SK-N-SH (cell line): ENCODE measurements at regions not wholly inside any gene's neighbourhood (a gene's known extent, or its start where the extent isn't known, plus 50 kb on each side); places are given as distances from the start of the nearest gene placed in this dataset.

Experiments
- CTCF ChIA-PET: fragments of 300-600, 350-600 bp; formaldehyde crosslinking; extraction: SDS; loops from one replicate; lab custom pipeline; 2021; lab: Yijun Ruan, JAX
- POLR2A ChIA-PET: fragments of 350-600 bp; sonication (Branson Sonifier 250); formaldehyde crosslinking; extraction: SDS; loops from one replicate; lab custom pipeline; 2020; ENCODE audit warnings: antibody characterized with exemption, inconsistent platforms; lab: Yijun Ruan, JAX
- DNase-seq: peaks from one replicate; pipeline ENCODE4 v3.0.0; 2012
- H2AFZ ChIP-seq: fragments of 200-600 bp; sonication (generic); 2 replicates; pipeline ENCODE4 v1.8.1; 2016; ENCODE audit warnings: antibody characterized with exemption, mild to moderate bottlenecking, low read depth
- H3F3A ChIP-seq: fragments of 200-600 bp; sonication (generic); replicated peaks from 2 replicates; pipeline ENCODE3; 2016; ENCODE audit warnings: antibody characterized with exemption, mild to moderate bottlenecking; ENCODE audit not compliant: insufficient read depth
- H3K27ac ChIP-seq, 2 experiments: fragments of 200-500 bp in 1 of 2; fragments of 200-600 bp in 1 of 2; sonication (Bioruptor generic) in 1 of 2; sonication (generic), shearing (Covaris generic) in 1 of 2; 2 replicates each; pipeline versions ENCODE4 v1.5.1 to v1.6.1; 2014 to 2016; ENCODE audit warnings: low read depth in 2 of 2, inconsistent platforms in 1 of 2, low read length in 1 of 2, mild to moderate bottlenecking in 1 of 2, mixed read lengths in 1 of 2
- H3K27me3 ChIP-seq: fragments of 200-600 bp; sonication (generic), shearing (Covaris generic); 2 replicates; pipeline ENCODE4 v1.6.1; 2016; ENCODE audit warnings: mixed run types; ENCODE audit not compliant: insufficient read depth
- H3K36me3 ChIP-seq, 2 experiments: fragments of 200-500 bp in 1 of 2; fragments of 200-600 bp in 1 of 2; sonication (Bioruptor generic) in 1 of 2; sonication (generic) in 1 of 2; replicated peaks in 1 of 2; 2 replicates each; pipeline versions ENCODE3 to v1.5.1; 2014 to 2016; ENCODE audit warnings: low read length in 1 of 2, mild to moderate bottlenecking in 1 of 2; ENCODE audit not compliant: insufficient read depth in 2 of 2, control insufficient read depth in 1 of 2
- H3K4me1 ChIP-seq, 2 experiments: fragments of 200-500 bp in 1 of 2; fragments of 200-600 bp in 1 of 2; sonication (Bioruptor generic) in 1 of 2; sonication (generic), shearing (Covaris generic) in 1 of 2; 2 replicates each; pipeline versions ENCODE4 v1.5.1 to v1.6.1; 2014 to 2016; ENCODE audit warnings: low read depth in 1 of 2, low read length in 1 of 2, mixed run types in 1 of 2; ENCODE audit not compliant: insufficient read depth in 2 of 2, control insufficient read depth in 1 of 2
- H3K4me2 ChIP-seq: fragments of 200-600 bp; sonication (generic), shearing (Covaris generic); 2 replicates; pipeline ENCODE4 v1.6.1; 2017; ENCODE audit warnings: mixed run types
- H3K4me3 ChIP-seq, 2 experiments: fragments of 200-500 bp in 1 of 2; fragments of 200-600 bp in 1 of 2; sonication (Bioruptor generic) in 1 of 2; sonication (generic), shearing (Covaris generic) in 1 of 2; 2 replicates each; pipeline versions ENCODE4 v1.5.1 to v1.8.1; 2014 to 2016; ENCODE audit warnings: low read depth in 2 of 2, inconsistent platforms in 1 of 2, low read length in 1 of 2, mild to moderate bottlenecking in 1 of 2, mixed read lengths in 1 of 2, moderate library complexity in 1 of 2
- H3K79me2 ChIP-seq: fragments of 200-600 bp; sonication (generic); 2 replicates; pipeline ENCODE4 v1.8.1; 2017; ENCODE audit warnings: mild to moderate bottlenecking; ENCODE audit not compliant: insufficient read depth
- H3K9ac ChIP-seq: fragments of 200-600 bp; sonication (generic); 2 replicates; pipeline ENCODE4 v1.6.1; 2017; ENCODE audit warnings: mixed run types
- H3K9me2 ChIP-seq: fragments of 200-600 bp; sonication (generic); 2 replicates; pipeline ENCODE4 v1.6.1; 2017; ENCODE audit warnings: mixed run types
- H3K9me3 ChIP-seq: fragments of 200-600 bp; sonication (generic); 2 replicates; pipeline ENCODE4 v1.6.1; 2017; ENCODE audit warnings: mixed run types, mild to moderate bottlenecking, moderate library complexity
- H4K20me1 ChIP-seq: fragments of 200-600 bp; sonication (generic); 2 replicates; pipeline ENCODE4 v1.6.1; 2017; ENCODE audit warnings: mild to moderate bottlenecking, mixed run types; ENCODE audit not compliant: insufficient read depth
- CHD2 ChIP-seq: fragments of 150-350 bp; IDR thresholded peaks from 2 replicates; pipeline ENCODE4 v1.6.1; 2018; ENCODE audit warnings: low read length; ENCODE audit not compliant: partially characterized antibody
- ELF1 ChIP-seq: IDR thresholded peaks from 2 replicates; pipeline ENCODE4 v1.4.0; 2012
- FOXJ3 ChIP-seq: sonication (generic); formaldehyde crosslinking; IDR thresholded peaks from 2 replicates; pipeline ENCODE4 v1.5.1; 2020; ENCODE audit warnings: mild to moderate bottlenecking, missing genetic modification reagents
- GATA2 ChIP-seq: sonication (generic); formaldehyde crosslinking; IDR thresholded peaks from 2 replicates; pipeline ENCODE4 v1.5.0; 2020; ENCODE audit warnings: mild to moderate bottlenecking, missing genetic modification reagents
- MEF2A ChIP-seq: IDR thresholded peaks from 2 replicates; pipeline ENCODE4 v1.4.0; 2012; ENCODE audit warnings: low read depth, borderline replicate concordance
- PBX3 ChIP-seq: IDR thresholded peaks from 2 replicates; pipeline ENCODE4; 2012
- POLR2AphosphoS5 ChIP-seq: IDR thresholded peaks from 2 replicates; pipeline ENCODE4 v1.6.1; 2012; ENCODE audit warnings: low read depth, low read length
- RFX5 ChIP-seq: IDR thresholded peaks from 2 replicates; pipeline ENCODE4 v1.6.1; 2012; ENCODE audit warnings: mild to moderate bottlenecking, improper control_type of control experiment, low read length
- SIN3A ChIP-seq: IDR thresholded peaks from 2 replicates; pipeline ENCODE4 v1.6.1; 2012; ENCODE audit warnings: low read depth, mild to moderate bottlenecking, low read length, moderate library complexity, borderline replicate concordance
- SMC3 ChIP-seq: IDR thresholded peaks from 2 replicates; pipeline ENCODE4 v1.6.1; 2012; ENCODE audit warnings: low read depth, low read length, improper control_type of control experiment
- TCF12 ChIP-seq: IDR thresholded peaks from 2 replicates; pipeline ENCODE4 v1.4.0; 2012
- TEAD4 ChIP-seq: IDR thresholded peaks from 2 replicates; pipeline ENCODE4 v1.4.0; 2012; ENCODE audit warnings: mild to moderate bottlenecking, borderline replicate concordance; ENCODE audit not compliant: insufficient read depth
- USF2 ChIP-seq: fragments of 150-350 bp; IDR thresholded peaks from 2 replicates; pipeline ENCODE4 v1.6.1; 2017; ENCODE audit warnings: antibody characterized with exemption, low read length, low read depth, borderline replicate concordance
- YY1 ChIP-seq: IDR thresholded peaks from 2 replicates; pipeline ENCODE4 v1.4.0; 2012; ENCODE audit warnings: low read depth, mild to moderate bottlenecking
- WGBS: methylation state at CpG from one replicate; pipeline ENCODE4 v1.1.6; 2017; ENCODE audit warnings: low lambda C conversion rate; 5-methylcytosine and 5-hydroxymethylcytosine counted together
- TF ChIP-seq, protein P1 (sequence below): IDR thresholded peaks from 2 replicates; pipeline ENCODE4 v1.4.0; 2012; ENCODE audit warnings: low read depth, borderline replicate concordance
- TF ChIP-seq, protein P2 (sequence below): IDR thresholded peaks from 2 replicates; pipeline ENCODE4 v1.4.0; 2012; ENCODE audit warnings: low read depth
- TF ChIP-seq, protein P3 (sequence below): fragments of 200-600 bp; sonication (generic); IDR thresholded peaks from 2 replicates; pipeline ENCODE4 v1.6.1; 2017; ENCODE audit warnings: antibody characterized with exemption, mild to moderate bottlenecking, moderate library complexity
- TF ChIP-seq, protein P4 (sequence below): fragments of 150-350 bp; IDR thresholded peaks from 2 replicates; pipeline ENCODE4 v1.6.1; 2016; ENCODE audit warnings: mild to moderate bottlenecking, low read depth, low read length

GRCh38 chr5:82418608-82418950 lies 140.4 kb upstream of the RPS23 start:
- TF ChIP-seq, protein P1, sequence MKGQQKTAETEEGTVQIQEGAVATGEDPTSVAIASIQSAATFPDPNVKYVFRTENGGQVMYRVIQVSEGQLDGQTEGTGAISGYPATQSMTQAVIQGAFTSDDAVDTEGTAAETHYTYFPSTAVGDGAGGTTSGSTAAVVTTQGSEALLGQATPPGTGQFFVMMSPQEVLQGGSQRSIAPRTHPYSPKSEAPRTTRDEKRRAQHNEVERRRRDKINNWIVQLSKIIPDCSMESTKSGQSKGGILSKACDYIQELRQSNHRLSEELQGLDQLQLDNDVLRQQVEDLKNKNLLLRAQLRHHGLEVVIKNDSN: no peak
- TF ChIP-seq, protein P2, sequence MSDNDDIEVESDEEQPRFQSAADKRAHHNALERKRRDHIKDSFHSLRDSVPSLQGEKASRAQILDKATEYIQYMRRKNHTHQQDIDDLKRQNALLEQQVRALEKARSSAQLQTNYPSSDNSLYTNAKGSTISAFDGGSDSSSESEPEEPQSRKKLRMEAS: no peak
- TF ChIP-seq MEF2A (no peak), TCF12 (no peak), YY1 (no peak), ELF1 (no peak)
- TF ChIP-seq, protein P3, sequence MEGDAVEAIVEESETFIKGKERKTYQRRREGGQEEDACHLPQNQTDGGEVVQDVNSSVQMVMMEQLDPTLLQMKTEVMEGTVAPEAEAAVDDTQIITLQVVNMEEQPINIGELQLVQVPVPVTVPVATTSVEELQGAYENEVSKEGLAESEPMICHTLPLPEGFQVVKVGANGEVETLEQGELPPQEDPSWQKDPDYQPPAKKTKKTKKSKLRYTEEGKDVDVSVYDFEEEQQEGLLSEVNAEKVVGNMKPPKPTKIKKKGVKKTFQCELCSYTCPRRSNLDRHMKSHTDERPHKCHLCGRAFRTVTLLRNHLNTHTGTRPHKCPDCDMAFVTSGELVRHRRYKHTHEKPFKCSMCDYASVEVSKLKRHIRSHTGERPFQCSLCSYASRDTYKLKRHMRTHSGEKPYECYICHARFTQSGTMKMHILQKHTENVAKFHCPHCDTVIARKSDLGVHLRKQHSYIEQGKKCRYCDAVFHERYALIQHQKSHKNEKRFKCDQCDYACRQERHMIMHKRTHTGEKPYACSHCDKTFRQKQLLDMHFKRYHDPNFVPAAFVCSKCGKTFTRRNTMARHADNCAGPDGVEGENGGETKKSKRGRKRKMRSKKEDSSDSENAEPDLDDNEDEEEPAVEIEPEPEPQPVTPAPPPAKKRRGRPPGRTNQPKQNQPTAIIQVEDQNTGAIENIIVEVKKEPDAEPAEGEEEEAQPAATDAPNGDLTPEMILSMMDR: no peak
- no peak overlapping the region; the same call in 1 of the 2 replicates for H2AFZ ChIP-seq
- WGBS: 45% methylated on average over 2 of the region's 2 CpGs
- peak overlapping the region; percentile 23; the same call in 1 of the 2 replicates for H3K9ac ChIP-seq
- no peaks in the 10 kb centered on the region for H3K79me2 ChIP-seq
- ChIA-PET POLR2A (no interaction called here), CTCF (interaction anchor here (1.5 kb wide), 1 partner anchor 19 kb away, joined by 3 read pairs; no protein-coding TSS in a partner anchor)
- no peak overlapping the region for H3K4me3 ChIP-seq
- H3K36me3 ChIP-seq: no peaks in the 10 kb centered on the region
- DNase-seq: no peak
- peak overlapping the region; percentile 80 to 85 for H3K27ac ChIP-seq
- H3K4me2 ChIP-seq: peak overlapping the region; percentile 1; the same call in 1 of the 2 replicates
- H3K27me3 ChIP-seq: no peaks in the 10 kb centered on the region
- H3K9me3 ChIP-seq: no peaks in the 10 kb centered on the region
- H3K4me1 ChIP-seq: peaks cover 14 to 26% of the 10 kb centered on the region in 2 experiments
- H4K20me1 ChIP-seq: no peaks in the 10 kb centered on the region
- peaks cover 27% of the 10 kb centered on the region for H3F3A ChIP-seq
- no peaks in the 10 kb centered on the region for H3K9me2 ChIP-seq

DNA sequence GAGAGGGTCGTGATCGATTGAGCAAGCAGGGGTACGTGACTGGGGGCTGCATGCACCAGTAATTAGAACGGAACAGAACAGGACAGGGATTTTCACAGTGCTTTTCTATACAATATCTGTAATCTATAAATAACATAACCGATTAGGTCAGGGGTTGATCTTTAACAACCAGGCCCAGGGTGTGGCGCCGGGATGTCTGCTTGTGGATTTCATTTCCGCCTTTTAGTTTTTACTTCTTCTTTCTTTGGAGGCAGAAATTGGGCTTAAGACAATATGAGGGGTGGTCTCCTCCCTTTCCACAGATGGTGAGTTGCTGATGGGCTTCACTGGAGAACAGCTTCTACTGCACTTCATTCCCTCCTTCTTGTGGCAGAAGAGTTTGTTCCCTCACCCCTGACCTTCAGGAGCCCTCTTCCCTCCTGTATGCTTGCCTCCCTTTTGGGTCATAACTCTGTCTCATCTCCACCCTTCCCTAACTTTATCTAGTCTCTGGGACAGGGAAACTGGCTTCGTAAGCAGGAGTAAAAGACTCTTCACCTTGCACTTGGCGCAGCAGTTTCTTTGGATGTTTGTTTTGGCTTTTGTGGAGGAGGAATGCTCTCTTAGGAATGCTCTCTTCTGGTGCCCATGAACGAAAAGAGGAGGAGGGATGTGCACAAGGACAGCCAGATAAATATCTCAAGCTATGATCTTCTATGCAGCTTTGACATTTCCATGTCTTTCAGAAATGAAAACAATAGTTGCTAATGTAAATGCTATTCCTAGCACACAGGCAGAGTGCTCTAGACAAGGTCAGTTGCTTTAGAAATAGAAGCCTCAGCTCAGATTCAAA lies 139.8 kb upstream of the RPS23 start:
- ChIA-PET POLR2A (no interaction called here), CTCF (interaction anchor here (1.5 kb wide), 1 partner anchor 18 kb away, joined by 3 read pairs; no protein-coding TSS in a partner anchor)
- WGBS: 85% methylated on average over 11 of the region's 11 CpGs
- H3K79me2 ChIP-seq: no peaks in the 10 kb centered on the region
- no peak overlapping the region for H2AFZ ChIP-seq
- peak overlapping the region; percentile 1; the same call in 1 of the 2 replicates for H3K4me2 ChIP-seq
- peak overlapping the region; percentile 23; the same call in 1 of the 2 replicates for H3K9ac ChIP-seq
- no peaks in the 10 kb centered on the region for H3K36me3 ChIP-seq
- H3K9me2 ChIP-seq: no peaks in the 10 kb centered on the region
- peaks cover 17 to 31% of the 10 kb centered on the region in 2 experiments for H3K4me1 ChIP-seq
- H4K20me1 ChIP-seq: no peaks in the 10 kb centered on the region
- peak overlapping the region; percentile 80 to 85; a peak in 3 of 4 replicates for H3K27ac ChIP-seq
- no peak overlapping the region for H3K4me3 ChIP-seq
- H3F3A ChIP-seq: peaks cover 32% of the 10 kb centered on the region
- H3K9me3 ChIP-seq: no peaks in the 10 kb centered on the region
- no peak for DNase-seq
- no peaks in the 10 kb centered on the region for H3K27me3 ChIP-seq
- TF ChIP-seq GATA2 (CRISPR knock-in tag) (no peak), USF2 (no peak), CHD2 (no peak), POLR2AphosphoS5 (no peak; the same call in 1 of the 2 replicates), FOXJ3 (CRISPR knock-in tag) (no peak), SMC3 (no peak), TEAD4 (peak; percentile 26; the same call in 1 of the 2 replicates), PBX3 (peak; percentile 71), YY1 (no peak), SIN3A (no peak), ELF1 (no peak), RFX5 (no peak)
- TF ChIP-seq, protein P3: no peak
- TF ChIP-seq, protein P4, sequence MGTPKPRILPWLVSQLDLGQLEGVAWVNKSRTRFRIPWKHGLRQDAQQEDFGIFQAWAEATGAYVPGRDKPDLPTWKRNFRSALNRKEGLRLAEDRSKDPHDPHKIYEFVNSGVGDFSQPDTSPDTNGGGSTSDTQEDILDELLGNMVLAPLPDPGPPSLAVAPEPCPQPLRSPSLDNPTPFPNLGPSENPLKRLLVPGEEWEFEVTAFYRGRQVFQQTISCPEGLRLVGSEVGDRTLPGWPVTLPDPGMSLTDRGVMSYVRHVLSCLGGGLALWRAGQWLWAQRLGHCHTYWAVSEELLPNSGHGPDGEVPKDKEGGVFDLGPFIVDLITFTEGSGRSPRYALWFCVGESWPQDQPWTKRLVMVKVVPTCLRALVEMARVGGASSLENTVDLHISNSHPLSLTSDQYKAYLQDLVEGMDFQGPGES: no peak
